ENCODE measurements at regions not wholly inside any gene's neighbourhood (a gene's known extent, or its start where the extent isn't known, plus 50 kb on each side); places are given as distances from the start of the nearest gene placed in this dataset.

DNA sequence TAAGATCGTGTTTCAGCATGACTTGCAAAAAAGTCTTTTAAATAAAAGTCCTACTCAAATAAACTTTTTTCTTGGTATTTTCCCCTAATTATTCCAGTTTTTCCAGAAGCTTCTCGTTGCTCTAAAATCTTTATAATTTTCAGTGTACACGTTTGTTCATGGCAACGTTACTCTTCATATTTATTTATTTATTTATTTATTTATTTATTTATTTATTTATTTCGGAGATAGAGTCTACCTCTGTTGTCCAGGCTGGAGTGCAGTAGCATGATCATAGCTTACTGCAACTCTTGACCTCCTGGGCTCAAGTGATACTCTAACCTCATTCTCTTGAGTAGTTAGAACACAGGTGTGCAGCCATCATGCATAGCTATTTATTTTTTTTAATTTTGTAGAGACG lies 438.3 kb upstream of the MDGA2 start:
- Histone ChIP-seq H3K9ac (no peak overlapping the region), H3K4me2 (no peak overlapping the region), H3K4me3 (ENCODE audit: low read depth in 2 of 2, low read length in 1 of 2) (no peak overlapping the region), H3K27me3 (ENCODE audit: insufficient read depth) (no peaks in the 10 kb centered on the region), H3F3A (replicated peaks; ENCODE audit: insufficient read depth) (no peaks in the 10 kb centered on the region), H3K27ac (ENCODE audit: low read depth in 2 of 2, low read length in 1 of 2) (no peak overlapping the region), H3K4me1 (ENCODE audit: control insufficient read depth in 1 of 2, insufficient read depth in 2 of 2, low read depth in 1 of 2, low read length in 1 of 2) (no peaks in the 10 kb centered on the region), H2AFZ (ENCODE audit: low read depth) (no peak overlapping the region), H4K20me1 (ENCODE audit: insufficient read depth) (no peaks in the 10 kb centered on the region), H3K9me2 (no peaks in the 10 kb centered on the region), H3K9me3 (no peaks in the 10 kb centered on the region), H3K36me3 (replicated peaks in 1 of 2; ENCODE audit: control insufficient read depth in 1 of 2, insufficient read depth in 2 of 2, low read length in 1 of 2) (no peaks in the 10 kb centered on the region), H3K79me2 (ENCODE audit: insufficient read depth) (no peaks in the 10 kb centered on the region)
- no peak for DNase-seq
- CTCF ChIA-PET = no interaction called here
- POLR2A ChIA-PET = no interaction called here
- WGBS (ENCODE audit: low lambda C conversion rate) = 28% methylated on average over 6 of the region's 6 CpGs
- TF ChIP-seq, protein P1, sequence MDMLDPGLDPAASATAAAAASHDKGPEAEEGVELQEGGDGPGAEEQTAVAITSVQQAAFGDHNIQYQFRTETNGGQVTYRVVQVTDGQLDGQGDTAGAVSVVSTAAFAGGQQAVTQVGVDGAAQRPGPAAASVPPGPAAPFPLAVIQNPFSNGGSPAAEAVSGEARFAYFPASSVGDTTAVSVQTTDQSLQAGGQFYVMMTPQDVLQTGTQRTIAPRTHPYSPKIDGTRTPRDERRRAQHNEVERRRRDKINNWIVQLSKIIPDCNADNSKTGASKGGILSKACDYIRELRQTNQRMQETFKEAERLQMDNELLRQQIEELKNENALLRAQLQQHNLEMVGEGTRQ (IDR thresholded peaks at IDR 0.05; ENCODE audit: borderline replicate concordance, low read depth, low read length) = no peak
- TF ChIP-seq CHD2 (IDR thresholded peaks at IDR 0.05; ENCODE audit: low read length, partially characterized antibody) (no peak), EZH2phosphoT487 (IDR thresholded peaks at IDR 0.05; ENCODE audit: borderline replicate concordance, low read depth) (no peak)
- TF ChIP-seq, protein P2, sequence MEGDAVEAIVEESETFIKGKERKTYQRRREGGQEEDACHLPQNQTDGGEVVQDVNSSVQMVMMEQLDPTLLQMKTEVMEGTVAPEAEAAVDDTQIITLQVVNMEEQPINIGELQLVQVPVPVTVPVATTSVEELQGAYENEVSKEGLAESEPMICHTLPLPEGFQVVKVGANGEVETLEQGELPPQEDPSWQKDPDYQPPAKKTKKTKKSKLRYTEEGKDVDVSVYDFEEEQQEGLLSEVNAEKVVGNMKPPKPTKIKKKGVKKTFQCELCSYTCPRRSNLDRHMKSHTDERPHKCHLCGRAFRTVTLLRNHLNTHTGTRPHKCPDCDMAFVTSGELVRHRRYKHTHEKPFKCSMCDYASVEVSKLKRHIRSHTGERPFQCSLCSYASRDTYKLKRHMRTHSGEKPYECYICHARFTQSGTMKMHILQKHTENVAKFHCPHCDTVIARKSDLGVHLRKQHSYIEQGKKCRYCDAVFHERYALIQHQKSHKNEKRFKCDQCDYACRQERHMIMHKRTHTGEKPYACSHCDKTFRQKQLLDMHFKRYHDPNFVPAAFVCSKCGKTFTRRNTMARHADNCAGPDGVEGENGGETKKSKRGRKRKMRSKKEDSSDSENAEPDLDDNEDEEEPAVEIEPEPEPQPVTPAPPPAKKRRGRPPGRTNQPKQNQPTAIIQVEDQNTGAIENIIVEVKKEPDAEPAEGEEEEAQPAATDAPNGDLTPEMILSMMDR (IDR thresholded peaks at IDR 0.05) = no peak

DNA sequence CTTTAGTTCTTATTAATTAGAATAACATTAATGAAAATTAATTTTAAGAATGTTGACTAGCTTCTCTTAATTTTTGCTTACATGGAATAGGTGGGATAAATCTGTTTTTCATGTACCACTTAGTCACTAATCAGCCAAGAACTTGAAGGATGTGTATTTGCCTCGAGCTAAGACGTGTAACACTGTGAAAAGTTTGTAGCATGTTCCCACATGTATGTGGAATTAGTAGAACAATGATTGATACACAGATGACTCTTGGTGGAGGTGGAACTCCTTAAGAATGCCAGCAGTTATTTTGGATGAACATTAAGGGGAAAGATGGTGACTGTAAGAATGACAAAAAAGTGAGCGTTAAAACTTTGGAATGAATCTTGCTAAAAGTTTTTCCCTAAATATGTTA lies 435.7 kb upstream of the MDGA2 start:
- Histone ChIP-seq H3K4me3 (ENCODE audit: low read depth in 2 of 2, low read length in 1 of 2) (no peak overlapping the region), H4K20me1 (ENCODE audit: insufficient read depth) (no peaks in the 10 kb centered on the region), H3K79me2 (ENCODE audit: insufficient read depth) (no peaks in the 10 kb centered on the region), H3K4me2 (no peak overlapping the region), H3K9me3 (no peaks in the 10 kb centered on the region), H3K27ac (ENCODE audit: low read depth in 2 of 2, low read length in 1 of 2) (no peak overlapping the region), H3K9ac (no peak overlapping the region), H3F3A (replicated peaks; ENCODE audit: insufficient read depth) (no peaks in the 10 kb centered on the region), H3K4me1 (ENCODE audit: control insufficient read depth in 1 of 2, insufficient read depth in 2 of 2, low read depth in 1 of 2, low read length in 1 of 2) (no peaks in the 10 kb centered on the region), H3K36me3 (replicated peaks in 1 of 2; ENCODE audit: control insufficient read depth in 1 of 2, insufficient read depth in 2 of 2, low read length in 1 of 2) (no peaks in the 10 kb centered on the region), H3K27me3 (ENCODE audit: insufficient read depth) (no peaks in the 10 kb centered on the region), H2AFZ (ENCODE audit: low read depth) (no peak overlapping the region), H3K9me2 (no peaks in the 10 kb centered on the region)
- ChIA-PET CTCF (no interaction called here), POLR2A (no interaction called here)
- DNase-seq = no peak
- 26% methylated on average over 3 of the region's 3 CpGs for WGBS (ENCODE audit: low lambda C conversion rate)
- TF ChIP-seq RXRA (IDR thresholded peaks at IDR 0.05; ENCODE audit: borderline replicate concordance, low read depth) (no peak), YY1 (IDR thresholded peaks at IDR 0.05; ENCODE audit: low read depth) (no peak), ELF1 (IDR thresholded peaks at IDR 0.05) (no peak), TCF12 (IDR thresholded peaks at IDR 0.05) (no peak), EZH2phosphoT487 (IDR thresholded peaks at IDR 0.05; ENCODE audit: borderline replicate concordance, low read depth) (no peak), SIN3A (IDR thresholded peaks at IDR 0.05; ENCODE audit: borderline replicate concordance, low read depth, low read length) (no peak), REST (IDR thresholded peaks at IDR 0.05; ENCODE audit: low read depth, low read length) (no peak), NFIC (IDR thresholded peaks at IDR 0.05; ENCODE audit: borderline replicate concordance) (no peak), TAF1 (IDR thresholded peaks at IDR 0.05; ENCODE audit: borderline replicate concordance, low read depth, low read length) (no peak)
- TF ChIP-seq, protein P1 (IDR thresholded peaks at IDR 0.05; ENCODE audit: borderline replicate concordance, low read depth, low read length) = no peak
- TF ChIP-seq, protein P2 (IDR thresholded peaks at IDR 0.05) = no peak

Data from SK-N-SH (cell line).